K562 (cell line): ENCODE measurements at regions not wholly inside any gene's neighbourhood (a gene's known extent, or its start where the extent isn't known, plus 50 kb on each side); places are given as distances from the start of the nearest gene placed in this dataset.
"Not testable (repeated sequence)": the region's sequence is repeated elsewhere in the genome, so short reads cannot be mapped to it uniquely, and the experiment has no call there.

Source experiments
- ATAC-seq: fragments of 200-7000 bp; cut with Tn5 transposase; 3 replicates; pipeline ENCODE4 v1.9.1; 2020; ENCODE audit warnings: moderate library complexity
- BruUV-seq: library from RNA; stranded (reverse); fragments of 400-500 nt; replicated peaks from 2 replicates; lab custom pipeline; 2021; lab: Mats Ljungman, UMichigan
- CTCF ChIA-PET: fragments of 300-600 bp; formaldehyde crosslinking; extraction: SDS; loops from one replicate; lab custom pipeline; 2021; ENCODE audit warnings: low intra/inter-chr PET ratio; lab: Yijun Ruan, JAX
- POLR2A ChIA-PET: fragments of 300-600, 350-650 bp; sonication (Branson Sonifier 250); formaldehyde crosslinking; extraction: SDS; loops from one replicate; lab custom pipeline; 2021; ENCODE audit warnings: antibody characterized with exemption, inconsistent platforms; lab: Yijun Ruan, JAX
- DNase-seq, 4 experiments: peaks; one replicate each; pipeline versions ENCODE4 v3.0.0 to v3.0.0-alpha.2; 2011 to 2018; ENCODE audit warnings: low spot score in 3 of 4, mixed read lengths in 3 of 4; ENCODE audit errors: extremely low read depth in 1 of 4
- FAIRE-seq: peaks from 2 replicates; lab custom pipeline; 2011; peaks lifted over from hg19 to GRCh38; lab: Jason Lieb, UNC
- H2AFZ ChIP-seq: 2 replicates; pipeline ENCODE4 v1.6.0; 2011; ENCODE audit warnings: low read depth, low read length, control low read depth, inconsistent platforms
- H3K27ac ChIP-seq: fragments of 200-600 bp; 3 replicates; pipeline ENCODE4 v1.8.0; 2011; ENCODE audit warnings: low read depth, mild to moderate bottlenecking, control low read depth, inconsistent platforms, low read length, moderate library complexity, mixed read lengths; ENCODE audit errors: extremely low read depth
- H3K27me3 ChIP-seq, 2 experiments: fragments of 300-600 bp in 1 of 2; 2 replicates in 1 of 2; 3 replicates in 1 of 2; pipeline versions ENCODE4 v1.6.0 to v1.8.0; 2011; ENCODE audit warnings: inconsistent platforms in 2 of 2, low read length in 2 of 2, mild to moderate bottlenecking in 1 of 2, mixed read lengths in 1 of 2, moderate library complexity in 1 of 2; ENCODE audit not compliant: control insufficient read depth in 2 of 2, insufficient read depth in 2 of 2
- H3K36me3 ChIP-seq: fragments of 300-600 bp; 3 replicates; pipeline ENCODE4 v1.8.0; 2011; ENCODE audit warnings: mild to moderate bottlenecking, low read length, inconsistent platforms; ENCODE audit not compliant: control insufficient read depth, insufficient read depth
- H3K4me1 ChIP-seq, 2 experiments: fragments of 200-600 bp in 1 of 2; replicated peaks in 1 of 2; 2 replicates in 1 of 2; 3 replicates in 1 of 2; pipeline versions ENCODE4 v1.5.1 to v1.8.0; 2011; ENCODE audit warnings: inconsistent platforms in 2 of 2, low read length in 2 of 2, mild to moderate bottlenecking in 1 of 2, mixed read lengths in 1 of 2, moderate library complexity in 1 of 2; ENCODE audit not compliant: control insufficient read depth in 2 of 2, insufficient read depth in 2 of 2
- H3K4me2 ChIP-seq: 2 replicates; pipeline ENCODE4 v1.6.1; 2011; ENCODE audit warnings: low read length, control low read depth, inconsistent platforms, mixed read lengths; ENCODE audit not compliant: insufficient read depth
- H3K4me3 ChIP-seq: fragments of 200-600 bp; sonication (generic), shearing (Covaris generic); 2 replicates; pipeline ENCODE4 v1.5.1; 2016; ENCODE audit warnings: control low read depth, inconsistent platforms
- H3K79me2 ChIP-seq: fragments of 200-600 bp; 3 replicates; pipeline ENCODE4 v1.8.0; 2011; ENCODE audit warnings: low read length, inconsistent platforms; ENCODE audit not compliant: control insufficient read depth, insufficient read depth
- H3K9ac ChIP-seq, 2 experiments: 2 replicates each; pipeline versions ENCODE4 v1.6.0 to v1.6.1; 2011; ENCODE audit warnings: low read depth in 2 of 2, low read length in 2 of 2, control low read depth in 1 of 2, inconsistent platforms in 1 of 2, mild to moderate bottlenecking in 1 of 2, mixed read lengths in 1 of 2; ENCODE audit not compliant: insufficient read depth in 1 of 2
- H3K9me1 ChIP-seq: one replicate; pipeline ENCODE4 v1.6.0; 2011; ENCODE audit warnings: inconsistent platforms, mild to moderate bottlenecking, low read length, moderate library complexity; ENCODE audit not compliant: control insufficient read depth, insufficient read depth
- H3K9me3 ChIP-seq: replicated peaks from 2 replicates; pipeline ENCODE4 v1.5.1; 2011; ENCODE audit warnings: low read depth, low read length, inconsistent platforms; ENCODE audit not compliant: control insufficient read depth, insufficient read depth
- H4K20me1 ChIP-seq: replicated peaks from 2 replicates; pipeline ENCODE4 v1.6.1; 2011; ENCODE audit warnings: low read length, inconsistent platforms, mixed read lengths; ENCODE audit not compliant: control insufficient read depth, insufficient read depth
- WGBS: fragments of 100-300 bp; shearing (Covaris generic); methylation state at CpG from one replicate; pipeline ENCODE4 v1.1.6; 2016; ENCODE audit warnings: low coverage, mixed read lengths; ENCODE audit not compliant: insufficient coverage; ENCODE audit errors: missing lambda C conversion rate; 5-methylcytosine and 5-hydroxymethylcytosine counted together
- in situ Hi-C: fragments of 300-500 bp; cut with MboI; formaldehyde crosslinking; loops from 4 replicates; pipeline ENCODE4 v1.15.0; 2018; ENCODE audit warnings: inconsistent platforms, mixed read lengths
- intact Hi-C: fragments of 100-400 bp; cut with micrococcal nuclease; formaldehyde crosslinking; loops from 2 replicates; pipeline ENCODE4 v1.14.2; 2022

GRCh38 chr22:10773341-10773740 lies 4754.7 kb upstream of the OR11H1 start:
- ATAC-seq, in situ Hi-C loops, BruUV-seq: not testable (repeated sequence)

GRCh38 chr22:10775601-10776357 lies 4752.2 kb upstream of the OR11H1 start:
- intact Hi-C loops, H4K20me1 ChIP-seq, H3K4me3 ChIP-seq, FAIRE-seq, H3K9me3 ChIP-seq, ATAC-seq, CTCF ChIA-PET, H3K27me3 ChIP-seq, DNase-seq, H3K9me1 ChIP-seq, H2AFZ ChIP-seq, H3K36me3 ChIP-seq, POLR2A ChIA-PET, BruUV-seq, H3K4me1 ChIP-seq, H3K4me2 ChIP-seq, H3K27ac ChIP-seq, H3K79me2 ChIP-seq, H3K9ac ChIP-seq, in situ Hi-C loops: not testable (repeated sequence)
- WGBS, result 3% methylated on average over 5 of the region's 5 CpGs

More at GRCh38 chr22:10773341-10773740, 4754.7 kb upstream of the OR11H1 start:
- H3K36me3 ChIP-seq, H4K20me1 ChIP-seq, H3K79me2 ChIP-seq, POLR2A ChIA-PET, H2AFZ ChIP-seq, DNase-seq, CTCF ChIA-PET, H3K9ac ChIP-seq, H3K27ac ChIP-seq, H3K9me3 ChIP-seq, H3K9me1 ChIP-seq, H3K4me2 ChIP-seq, H3K4me3 ChIP-seq, FAIRE-seq, intact Hi-C loops, H3K4me1 ChIP-seq, H3K27me3 ChIP-seq: not testable (repeated sequence)
- no CpG with 5 or more reads among the region's 1 CpG for WGBS

DNA sequence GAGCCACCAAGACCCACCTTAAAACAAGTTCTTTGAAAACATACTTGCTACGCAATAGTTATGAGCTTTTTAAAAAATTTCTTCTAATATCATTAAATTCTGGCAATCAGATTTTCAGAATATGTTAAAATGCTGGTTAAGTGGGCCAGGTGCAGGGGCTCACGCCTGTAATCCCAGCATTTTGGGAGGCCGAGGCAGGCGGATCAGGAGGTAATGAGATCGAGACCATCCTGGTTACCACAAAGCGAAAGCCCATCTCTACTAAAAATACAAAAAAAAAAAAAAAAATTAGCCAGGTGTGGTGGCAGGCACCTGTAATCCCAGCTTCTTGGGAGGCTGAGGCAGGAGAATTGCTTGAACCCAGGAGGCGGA lies 4751.6 kb upstream of the OR11H1 start:
- ATAC-seq, H3K9me1 ChIP-seq, POLR2A ChIA-PET, H3K36me3 ChIP-seq, H3K9ac ChIP-seq, H4K20me1 ChIP-seq, BruUV-seq, FAIRE-seq, DNase-seq, intact Hi-C loops, H3K4me2 ChIP-seq, CTCF ChIA-PET, in situ Hi-C loops, H3K27me3 ChIP-seq, H2AFZ ChIP-seq, H3K79me2 ChIP-seq, H3K4me3 ChIP-seq, H3K4me1 ChIP-seq, H3K27ac ChIP-seq, H3K9me3 ChIP-seq: not testable (repeated sequence)
- 0% methylated on average over 7 of the region's 7 CpGs for WGBS

- BruUV-seq, H3K36me3 ChIP-seq, H2AFZ ChIP-seq, H3K9me3 ChIP-seq, DNase-seq, H3K4me1 ChIP-seq, CTCF ChIA-PET, H3K27me3 ChIP-seq, H3K79me2 ChIP-seq, POLR2A ChIA-PET, H4K20me1 ChIP-seq, H3K4me3 ChIP-seq, H3K4me2 ChIP-seq, intact Hi-C loops, in situ Hi-C loops, FAIRE-seq, H3K9me1 ChIP-seq, ATAC-seq, H3K9ac ChIP-seq, H3K27ac ChIP-seq: not testable (repeated sequence)
- WGBS, result under 1% methylated on average over 11 of the region's 11 CpGs
Observed at GRCh38 chr22:10777733-10778132, 4750.3 kb upstream of the OR11H1 start.
